RCC 7860 (cell line): ENCODE measurements at regions not wholly inside any gene's neighbourhood (a gene's known extent, or its start where the extent isn't known, plus 50 kb on each side); places are given as distances from the start of the nearest gene placed in this dataset.
"Not testable (repeated sequence)": the region's sequence is repeated elsewhere in the genome, so short reads cannot be mapped to it uniquely, and the experiment has no call there.

Source experiments
- DNase-seq: peaks from one replicate; pipeline ENCODE4 v3.0.0-alpha.2; 2015; ENCODE audit warnings: low spot score
- FAIRE-seq: peaks from 2 replicates; lab custom pipeline; 2012; peaks lifted over from hg19 to GRCh38; lab: Jason Lieb, UNC

DNA sequence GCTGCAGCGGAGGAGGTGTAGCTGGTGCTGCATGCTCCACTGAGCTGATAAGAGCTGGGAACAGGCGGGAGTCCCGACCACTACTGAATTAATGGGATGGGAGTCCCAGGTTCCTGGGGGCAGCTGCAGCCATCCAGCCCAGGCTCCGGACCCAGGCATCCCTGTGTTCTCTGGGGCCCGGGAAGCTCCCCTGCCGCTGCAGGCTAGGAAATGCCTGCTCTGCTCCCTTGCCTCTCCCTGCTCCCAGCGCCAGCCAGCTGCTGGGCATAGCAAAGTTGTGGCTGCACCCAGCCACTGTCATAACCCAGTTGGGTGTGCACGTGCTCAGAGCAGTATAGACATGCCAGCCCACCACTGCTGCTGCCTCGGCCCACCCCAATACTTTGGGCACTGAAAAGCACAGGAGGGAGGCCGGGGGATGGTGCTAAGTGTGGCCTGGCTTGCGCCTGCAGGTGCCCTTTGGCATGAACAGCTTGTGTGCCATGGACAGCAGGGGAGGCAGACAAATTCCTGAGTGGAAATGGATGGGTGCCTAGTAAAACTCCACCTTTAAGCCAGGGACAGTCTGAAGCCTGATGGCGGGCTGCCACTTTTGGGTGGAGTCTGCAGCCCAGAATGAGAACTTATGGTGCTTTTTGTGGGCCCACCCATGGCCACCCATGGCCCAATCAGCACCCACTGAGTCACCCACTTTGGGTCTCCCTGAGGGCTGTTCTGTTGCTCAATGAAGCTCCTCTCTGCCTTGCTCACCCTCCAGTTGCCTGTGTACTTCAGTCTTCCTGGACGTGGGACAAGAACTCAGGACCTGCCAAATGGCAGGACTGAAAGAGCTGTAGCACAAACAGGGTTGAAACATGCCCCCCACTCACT, 219.3 kb upstream of the TMEFF2 start:
- DNase-seq (no peak), FAIRE-seq (no peak)

- not testable (repeated sequence) for FAIRE-seq, DNase-seq
Observed at GRCh38 chr2:192412866-192413265, 218.1 kb upstream of the TMEFF2 start.

GRCh38 chr2:192412394-192412793, 217.7 kb upstream of the TMEFF2 start:
- FAIRE-seq = no peak

DNA sequence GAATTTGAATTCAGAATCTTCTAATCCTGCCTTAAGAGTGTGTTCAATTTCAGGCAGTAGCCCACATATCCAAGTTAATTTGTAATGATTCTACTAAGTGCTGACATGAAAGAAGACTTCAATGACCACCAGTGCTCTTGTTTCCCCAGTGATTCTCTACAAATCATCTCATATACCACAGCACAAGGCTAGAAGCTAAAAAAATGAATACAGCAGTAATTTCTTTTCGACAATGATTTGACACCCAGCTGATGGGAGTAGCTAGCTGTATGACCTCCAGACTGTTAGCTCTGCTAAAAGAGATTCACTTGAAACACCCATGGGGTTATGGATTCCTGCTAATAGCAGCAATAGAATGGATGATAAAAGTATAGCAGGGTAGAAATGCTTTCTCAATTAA, 217.0 kb upstream of the TMEFF2 start:
- FAIRE-seq (no peak), DNase-seq (no peak)

More at GRCh38 chr2:192412394-192412793, 217.7 kb upstream of the TMEFF2 start:
- DNase-seq = no peak

DNA sequence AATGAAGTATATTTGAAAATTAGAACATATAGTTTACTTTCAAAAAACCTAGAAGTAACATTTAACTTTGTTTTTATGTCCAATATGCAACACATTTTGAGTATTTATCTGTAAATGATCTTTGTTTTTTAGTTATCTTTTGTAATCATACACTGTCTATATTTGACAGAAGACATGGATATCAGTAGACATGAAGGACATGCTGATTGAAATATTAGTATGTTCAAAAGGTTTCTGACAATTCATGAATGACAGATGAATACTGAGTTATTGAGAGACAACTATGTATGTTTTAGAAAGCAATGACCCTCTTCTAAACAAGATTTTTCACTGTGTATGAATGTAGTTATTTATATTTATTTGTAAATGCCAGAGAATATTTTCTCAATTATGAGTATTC, 215.6 kb upstream of the TMEFF2 start:
- FAIRE-seq = no peak
- no peak for DNase-seq

GRCh38 chr2:192407692-192408091, 213.0 kb upstream of the TMEFF2 start:
- no peak for DNase-seq
- FAIRE-seq = no peak

DNA sequence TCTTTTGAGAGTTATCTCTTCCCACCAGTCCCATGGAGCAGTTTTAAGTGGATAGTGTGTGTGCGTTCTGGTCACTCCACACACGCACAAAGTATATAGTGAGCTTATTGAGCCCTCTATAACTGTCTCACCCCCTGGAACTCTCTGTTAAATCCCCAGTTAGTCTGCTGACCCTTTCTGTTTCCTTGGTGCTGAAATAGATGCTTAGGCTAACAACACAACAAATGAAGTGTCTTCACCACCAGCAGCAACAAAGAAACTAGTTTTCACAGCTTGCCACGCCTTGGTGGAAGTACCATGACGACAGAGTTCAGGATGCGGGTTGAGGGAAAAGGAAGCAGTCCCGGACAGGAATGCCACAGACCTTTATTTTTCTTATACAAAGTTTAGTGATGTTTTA, 203.5 kb upstream of the TMEFF2 start:
- FAIRE-seq = no peak
- no peak for DNase-seq

DNA sequence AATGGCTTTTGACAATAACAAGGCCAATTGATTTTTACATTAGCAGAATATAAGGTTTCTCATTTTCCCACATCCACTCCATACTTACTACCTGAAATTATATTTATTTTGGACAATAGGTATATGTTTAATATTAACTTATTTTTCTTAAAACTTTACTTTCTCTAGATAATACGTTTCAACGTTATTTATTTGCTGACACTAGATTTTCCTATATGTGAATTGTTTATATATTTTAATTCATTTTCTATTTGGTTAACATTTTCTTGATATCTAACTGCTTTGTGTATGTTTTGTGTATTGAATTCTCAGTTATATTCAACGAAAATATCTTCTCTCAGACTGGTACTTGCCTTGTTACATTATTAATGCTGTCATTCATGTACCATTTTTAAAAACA, 199.9 kb upstream of the TMEFF2 start:
- DNase-seq (no peak), FAIRE-seq (no peak)

- FAIRE-seq (no peak), DNase-seq (no peak)
Observed at GRCh38 chr2:192391041-192391440, 196.3 kb upstream of the TMEFF2 start.

DNA sequence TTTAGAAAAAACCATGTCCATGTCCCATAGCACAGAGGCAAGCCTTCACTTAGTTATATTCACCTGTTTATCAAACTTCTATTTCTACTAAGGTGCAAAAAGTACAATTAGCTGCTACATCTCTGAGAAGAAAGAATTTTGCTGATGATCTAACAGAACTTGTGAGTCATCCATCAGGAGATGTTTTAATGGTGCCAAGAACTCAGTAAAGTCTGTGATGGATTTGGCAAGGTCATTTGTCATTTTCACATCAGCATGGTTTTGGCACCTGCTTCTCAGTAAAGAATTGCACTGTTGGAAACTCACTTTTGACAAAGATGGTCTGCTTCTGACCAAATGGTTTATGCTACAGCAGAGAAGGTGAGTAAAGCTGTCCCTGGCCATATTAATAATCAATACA, 195.7 kb upstream of the TMEFF2 start:
- FAIRE-seq = no peak
- no peak for DNase-seq

- DNase-seq, FAIRE-seq: not testable (repeated sequence)
Observed at GRCh38 chr2:192384191-192384590, 189.5 kb upstream of the TMEFF2 start.

- FAIRE-seq (no peak), DNase-seq (no peak)
Observed at GRCh38 chr2:192381082-192381481, 186.3 kb upstream of the TMEFF2 start.

DNA sequence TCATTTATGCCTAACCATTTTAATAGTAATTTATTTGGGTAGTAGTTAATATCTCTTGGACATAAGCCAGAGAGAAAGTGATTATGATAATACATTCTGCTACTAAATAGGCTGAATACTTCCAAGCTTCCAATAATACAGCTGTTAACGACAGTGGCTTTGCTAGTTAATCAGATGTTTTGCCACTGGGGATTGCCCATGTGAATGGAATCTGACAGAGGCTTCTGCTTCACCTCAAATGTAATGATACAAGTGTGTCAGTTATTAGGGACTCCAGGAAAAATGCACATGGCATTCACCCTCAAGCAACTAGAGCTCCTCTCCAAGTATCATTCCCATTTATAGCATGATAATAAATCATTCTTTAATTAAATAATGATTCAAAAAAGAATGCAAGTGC, 185.0 kb upstream of the TMEFF2 start:
- no peak for FAIRE-seq
- no peak for DNase-seq

DNA sequence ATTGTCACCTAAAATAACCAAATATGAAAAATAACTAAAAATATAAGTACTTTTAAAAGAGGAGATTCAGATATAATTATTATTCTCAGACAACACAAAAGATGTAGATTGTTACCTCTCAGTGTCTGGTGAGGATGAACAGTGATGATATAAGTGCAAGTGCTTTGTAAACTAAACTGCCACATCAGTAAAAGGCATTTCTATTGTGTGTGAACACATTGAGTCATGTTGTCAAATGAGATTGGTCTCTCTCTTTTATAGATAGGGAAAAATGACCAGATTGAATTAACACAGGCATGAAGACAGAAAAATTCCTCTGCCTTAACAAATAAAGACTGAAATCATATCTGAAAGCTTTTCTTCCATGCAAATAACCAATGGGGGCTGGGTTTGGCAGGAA, 182.4 kb upstream of the TMEFF2 start:
- no peak for FAIRE-seq
- DNase-seq = no peak

- FAIRE-seq = no peak
- DNase-seq = no peak
Observed at GRCh38 chr2:192373754-192374153, 179.0 kb upstream of the TMEFF2 start.

- no peak for DNase-seq
- no peak for FAIRE-seq
Observed at GRCh38 chr2:192373221-192373620, 178.5 kb upstream of the TMEFF2 start.

DNA sequence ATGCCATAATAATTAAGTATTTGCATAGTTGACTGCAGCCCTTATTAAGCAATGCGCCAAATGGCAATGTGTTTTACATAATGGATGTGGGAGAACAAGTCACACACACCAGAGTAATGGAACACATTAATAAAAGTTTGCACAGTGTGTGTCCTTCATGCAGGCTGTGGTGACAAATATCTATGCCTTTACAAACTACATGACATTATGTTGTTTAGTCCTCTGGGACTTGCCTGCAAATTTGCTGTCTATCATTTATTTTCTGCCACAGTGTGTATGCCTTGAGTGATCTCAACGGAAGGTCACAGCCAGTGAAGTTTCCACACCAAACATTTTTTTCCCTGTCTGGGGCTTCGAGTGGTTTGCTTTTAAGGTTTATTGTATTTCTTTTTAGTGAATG, 175.2 kb upstream of the TMEFF2 start:
- FAIRE-seq (no peak), DNase-seq (no peak)

DNA sequence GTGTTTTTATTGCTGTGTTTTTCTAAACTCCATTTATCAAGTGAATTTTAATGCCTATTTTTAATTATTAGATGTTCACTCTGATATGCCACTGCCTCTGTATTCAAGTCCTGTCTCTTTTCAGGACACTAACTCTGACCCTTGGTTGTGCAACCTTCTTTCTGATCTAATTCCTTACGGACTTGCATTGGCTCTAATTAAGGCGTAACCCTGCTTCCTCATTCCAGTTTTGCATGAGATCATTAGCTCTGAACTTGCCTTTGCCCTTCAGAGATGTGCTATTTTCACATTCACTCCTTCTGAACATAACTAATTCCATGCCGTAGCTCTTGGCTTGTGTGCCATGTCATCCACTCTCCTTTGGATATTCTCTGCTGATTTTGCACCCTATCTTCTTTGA, 162.5 kb upstream of the TMEFF2 start:
- FAIRE-seq = no peak
- DNase-seq = no peak

DNA sequence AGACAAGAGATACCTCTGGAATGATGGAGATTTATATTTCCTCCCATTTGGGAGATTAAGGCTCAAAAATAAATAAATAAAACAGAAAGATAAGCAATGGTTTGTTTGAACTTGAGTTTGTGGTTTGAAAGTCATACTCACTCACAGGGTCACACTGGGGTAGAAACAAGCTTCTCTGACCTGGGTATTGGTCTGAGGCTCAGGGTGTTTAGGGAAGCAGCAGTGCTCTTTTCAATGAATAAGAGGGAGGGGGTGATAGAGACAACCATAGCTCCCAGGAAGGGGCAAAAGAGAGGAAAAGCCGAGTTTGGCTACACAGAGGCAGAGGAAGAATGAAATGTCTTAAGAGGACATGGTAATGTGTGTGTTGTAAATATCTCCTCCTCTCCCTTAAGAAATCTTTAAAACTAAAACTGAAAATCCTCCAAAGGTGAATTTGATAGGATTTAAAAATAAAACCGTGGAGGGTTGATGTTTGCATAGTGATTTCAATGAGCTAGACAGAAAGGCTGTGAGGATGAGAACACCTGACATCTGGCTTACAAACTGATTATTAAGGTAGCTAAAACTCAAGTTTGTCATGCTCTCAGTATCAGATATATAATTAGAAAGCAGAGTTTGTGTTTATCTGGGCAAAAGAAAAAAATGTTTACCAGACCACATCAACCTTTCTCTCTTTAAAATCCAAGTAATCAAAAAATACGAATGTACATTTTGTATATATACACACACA, 159.9 kb upstream of the TMEFF2 start:
- FAIRE-seq (no peak), DNase-seq (no peak)

GRCh38 chr2:192347542-192347941, 152.8 kb upstream of the TMEFF2 start:
- FAIRE-seq (no peak), DNase-seq (no peak)

- DNase-seq (no peak), FAIRE-seq (no peak)
Observed at GRCh38 chr2:192345287-192345686, 150.6 kb upstream of the TMEFF2 start.

GRCh38 chr2:192333642-192334041, 138.9 kb upstream of the TMEFF2 start:
- FAIRE-seq (no peak), DNase-seq (no peak)
